ENCODE measurements at regions not wholly inside any gene's neighbourhood (a gene's known extent, or its start where the extent isn't known, plus 50 kb on each side); places are given as distances from the start of the nearest gene placed in this dataset.

GRCh38 chr3:139260041-139260486, 83.8 kb upstream of the MRPS22 start:
- TF ChIP-seq GATA2 (IDR thresholded peaks at IDR 0.05; ENCODE audit: low read depth, low read length) (no peak), GATA3 (IDR thresholded peaks at IDR 0.05; ENCODE audit: low read depth, low read length) (no peak)

- no peak for TF ChIP-seq GATA3 (IDR thresholded peaks at IDR 0.05; ENCODE audit: low read depth, low read length)
- no peak for TF ChIP-seq GATA2 (IDR thresholded peaks at IDR 0.05; ENCODE audit: low read depth, low read length)
Measured at GRCh38 chr3:139260793-139261736, 82.8 kb upstream of the MRPS22 start.

- TF ChIP-seq GATA2 (IDR thresholded peaks at IDR 0.05; ENCODE audit: low read depth, low read length) (0 out of 2 replicates have a peak, but pooled peaks have one; percentile 37), GATA3 (IDR thresholded peaks at IDR 0.05; ENCODE audit: low read depth, low read length) (no peak)
Measured at GRCh38 chr3:139261754-139262586, 81.8 kb upstream of the MRPS22 start.

- TF ChIP-seq GATA3 (IDR thresholded peaks at IDR 0.05; ENCODE audit: low read depth, low read length) (no peak), GATA2 (IDR thresholded peaks at IDR 0.05; ENCODE audit: low read depth, low read length) (no peak)
Measured at GRCh38 chr3:139263798-139264197, 80.0 kb upstream of the MRPS22 start.

GRCh38 chr3:139264375-139264774, 79.4 kb upstream of the MRPS22 start:
- TF ChIP-seq GATA3 (IDR thresholded peaks at IDR 0.05; ENCODE audit: low read depth, low read length) = no peak
- no peak for TF ChIP-seq GATA2 (IDR thresholded peaks at IDR 0.05; ENCODE audit: low read depth, low read length)

- TF ChIP-seq GATA2 (IDR thresholded peaks at IDR 0.05; ENCODE audit: low read depth, low read length) (no peak), GATA3 (IDR thresholded peaks at IDR 0.05; ENCODE audit: low read depth, low read length) (no peak)
Measured at GRCh38 chr3:139265131-139266016, 78.4 kb upstream of the MRPS22 start.

- TF ChIP-seq GATA3 (IDR thresholded peaks at IDR 0.05; ENCODE audit: low read depth, low read length) (no peak), GATA2 (IDR thresholded peaks at IDR 0.05; ENCODE audit: low read depth, low read length) (no peak)
Measured at GRCh38 chr3:139267300-139268246, 76.2 kb upstream of the MRPS22 start.

GRCh38 chr3:139269984-139270383, 73.8 kb upstream of the MRPS22 start:
- no peak for TF ChIP-seq GATA2 (IDR thresholded peaks at IDR 0.05; ENCODE audit: low read depth, low read length)
- TF ChIP-seq GATA3 (IDR thresholded peaks at IDR 0.05; ENCODE audit: low read depth, low read length) = no peak

GRCh38 chr3:139280027-139280671, 63.7 kb upstream of the MRPS22 start:
- TF ChIP-seq GATA2 (IDR thresholded peaks at IDR 0.05; ENCODE audit: low read depth, low read length) (no peak), GATA3 (IDR thresholded peaks at IDR 0.05; ENCODE audit: low read depth, low read length) (no peak)

- no peak for TF ChIP-seq GATA2 (IDR thresholded peaks at IDR 0.05; ENCODE audit: low read depth, low read length)
- TF ChIP-seq GATA3 (IDR thresholded peaks at IDR 0.05; ENCODE audit: low read depth, low read length) = no peak
Measured at GRCh38 chr3:139281096-139281495, 62.7 kb upstream of the MRPS22 start.

GRCh38 chr3:139281522-139282196, 62.2 kb upstream of the MRPS22 start:
- TF ChIP-seq GATA2 (IDR thresholded peaks at IDR 0.05; ENCODE audit: low read depth, low read length) = no peak
- TF ChIP-seq GATA3 (IDR thresholded peaks at IDR 0.05; ENCODE audit: low read depth, low read length) = no peak

Data from SH-SY5Y (cell line).